ENCODE measurements at regions not wholly inside any gene's neighbourhood (a gene's known extent, or its start where the extent isn't known, plus 50 kb on each side); places are given as distances from the start of the nearest gene placed in this dataset.
A peak's percentile ranks its signal among the peaks of the same experiment; 100 is the strongest.

GRCh38 chr21:38659936-38660332 is 145.8 kb upstream of the ETS2 start:
- DNase-seq (ENCODE audit: low spot score): no peak

- no peak for DNase-seq (ENCODE audit: low spot score)
These were observed 145.2 kb upstream of the ETS2 start for GRCh38 chr21:38660333-38661196.

GRCh38 chr21:38661197-38661871 is 144.4 kb upstream of the ETS2 start:
- DNase-seq (ENCODE audit: low spot score): peak; percentile 27

- peak; percentile 75 for DNase-seq (ENCODE audit: low spot score)
These were observed 143.7 kb upstream of the ETS2 start for GRCh38 chr21:38661889-38662568.

- DNase-seq (ENCODE audit: low spot score): no peak
These were observed 142.4 kb upstream of the ETS2 start for GRCh38 chr21:38663282-38663681.

GRCh38 chr21:38664315-38664714 is 141.4 kb upstream of the ETS2 start:
- no peak for DNase-seq (ENCODE audit: low spot score)

GRCh38 chr21:38664841-38665240 is 140.9 kb upstream of the ETS2 start:
- DNase-seq (ENCODE audit: low spot score): no peak

- DNase-seq (ENCODE audit: low spot score): no peak
These were observed 138.3 kb upstream of the ETS2 start for GRCh38 chr21:38667291-38667870.

GRCh38 chr21:38668067-38668466 is 137.7 kb upstream of the ETS2 start:
- DNase-seq (ENCODE audit: low spot score): no peak

- DNase-seq (ENCODE audit: low spot score): no peak
These were observed 137.2 kb upstream of the ETS2 start for GRCh38 chr21:38668541-38668940.

- no peak for DNase-seq (ENCODE audit: low spot score)
These were observed 136.5 kb upstream of the ETS2 start for GRCh38 chr21:38669186-38669585.

- DNase-seq (ENCODE audit: low spot score): no peak
These were observed 134.9 kb upstream of the ETS2 start for GRCh38 chr21:38670861-38671260.

GRCh38 chr21:38671773-38672172 is 134.0 kb upstream of the ETS2 start:
- no peak for DNase-seq (ENCODE audit: low spot score)

GRCh38 chr21:38675182-38675824 is 130.4 kb upstream of the ETS2 start:
- DNase-seq (ENCODE audit: low spot score): no peak

GRCh38 chr21:38678827-38679226 is 126.9 kb upstream of the ETS2 start:
- no peak for DNase-seq (ENCODE audit: low spot score)

GRCh38 chr21:38679534-38679933 is 126.2 kb upstream of the ETS2 start:
- peak; percentile 59 for DNase-seq (ENCODE audit: low spot score)

GRCh38 chr21:38680401-38680800 is 125.3 kb upstream of the ETS2 start:
- DNase-seq (ENCODE audit: low spot score): no peak

- no peak for DNase-seq (ENCODE audit: low spot score)
These were observed 122.5 kb upstream of the ETS2 start for GRCh38 chr21:38683222-38683621.

GRCh38 chr21:38688068-38688467 is 117.7 kb upstream of the ETS2 start:
- DNase-seq (ENCODE audit: low spot score): no peak

- DNase-seq (ENCODE audit: low spot score): no peak
These were observed 114.1 kb upstream of the ETS2 start for GRCh38 chr21:38691631-38692030.

- DNase-seq (ENCODE audit: low spot score): no peak
These were observed 109.2 kb upstream of the ETS2 start for GRCh38 chr21:38696579-38696978.

- DNase-seq (ENCODE audit: low spot score): no peak
These were observed 106.7 kb upstream of the ETS2 start for GRCh38 chr21:38699048-38699447.

Measured in hepatic stellate cell (primary cell).